K562 (cell line): ENCODE measurements at regions not wholly inside any gene's neighbourhood (a gene's known extent, or its start where the extent isn't known, plus 50 kb on each side); places are given as distances from the start of the nearest gene placed in this dataset.

Experiments used
- ATAC-seq: fragments of 200-7000 bp; cut with Tn5 transposase; 3 replicates; pipeline ENCODE4 v1.9.1; 2020; ENCODE audit warnings: moderate library complexity
- BruUV-seq: library from RNA; stranded (reverse); fragments of 400-500 nt; replicated peaks from 2 replicates; lab custom pipeline; 2021; lab: Mats Ljungman, UMichigan
- CTCF ChIA-PET: fragments of 300-600 bp; formaldehyde crosslinking; extraction: SDS; loops from one replicate; lab custom pipeline; 2021; ENCODE audit warnings: low intra/inter-chr PET ratio; lab: Yijun Ruan, JAX
- POLR2A ChIA-PET: fragments of 300-600, 350-650 bp; sonication (Branson Sonifier 250); formaldehyde crosslinking; extraction: SDS; loops from one replicate; lab custom pipeline; 2021; ENCODE audit warnings: antibody characterized with exemption, inconsistent platforms; lab: Yijun Ruan, JAX
- DNase-seq, 4 experiments: peaks; one replicate each; pipeline versions ENCODE4 v3.0.0 to v3.0.0-alpha.2; 2011 to 2018; ENCODE audit warnings: low spot score in 3 of 4, mixed read lengths in 3 of 4; ENCODE audit errors: extremely low read depth in 1 of 4
- FAIRE-seq: peaks from 2 replicates; lab custom pipeline; 2011; peaks lifted over from hg19 to GRCh38; lab: Jason Lieb, UNC
- H2AFZ ChIP-seq: 2 replicates; pipeline ENCODE4 v1.6.0; 2011; ENCODE audit warnings: low read depth, low read length, control low read depth, inconsistent platforms
- H3K27ac ChIP-seq: fragments of 200-600 bp; 3 replicates; pipeline ENCODE4 v1.8.0; 2011; ENCODE audit warnings: low read depth, mild to moderate bottlenecking, control low read depth, inconsistent platforms, low read length, moderate library complexity, mixed read lengths; ENCODE audit errors: extremely low read depth
- H3K27me3 ChIP-seq, 2 experiments: fragments of 300-600 bp in 1 of 2; 2 replicates in 1 of 2; 3 replicates in 1 of 2; pipeline versions ENCODE4 v1.6.0 to v1.8.0; 2011; ENCODE audit warnings: inconsistent platforms in 2 of 2, low read length in 2 of 2, mild to moderate bottlenecking in 1 of 2, mixed read lengths in 1 of 2, moderate library complexity in 1 of 2; ENCODE audit not compliant: control insufficient read depth in 2 of 2, insufficient read depth in 2 of 2
- H3K36me3 ChIP-seq: fragments of 300-600 bp; 3 replicates; pipeline ENCODE4 v1.8.0; 2011; ENCODE audit warnings: mild to moderate bottlenecking, low read length, inconsistent platforms; ENCODE audit not compliant: control insufficient read depth, insufficient read depth
- H3K4me1 ChIP-seq, 2 experiments: fragments of 200-600 bp in 1 of 2; replicated peaks in 1 of 2; 2 replicates in 1 of 2; 3 replicates in 1 of 2; pipeline versions ENCODE4 v1.5.1 to v1.8.0; 2011; ENCODE audit warnings: inconsistent platforms in 2 of 2, low read length in 2 of 2, mild to moderate bottlenecking in 1 of 2, mixed read lengths in 1 of 2, moderate library complexity in 1 of 2; ENCODE audit not compliant: control insufficient read depth in 2 of 2, insufficient read depth in 2 of 2
- H3K4me2 ChIP-seq: 2 replicates; pipeline ENCODE4 v1.6.1; 2011; ENCODE audit warnings: low read length, control low read depth, inconsistent platforms, mixed read lengths; ENCODE audit not compliant: insufficient read depth
- H3K4me3 ChIP-seq: fragments of 200-600 bp; sonication (generic), shearing (Covaris generic); 2 replicates; pipeline ENCODE4 v1.5.1; 2016; ENCODE audit warnings: control low read depth, inconsistent platforms
- H3K79me2 ChIP-seq: fragments of 200-600 bp; 3 replicates; pipeline ENCODE4 v1.8.0; 2011; ENCODE audit warnings: low read length, inconsistent platforms; ENCODE audit not compliant: control insufficient read depth, insufficient read depth
- H3K9ac ChIP-seq, 2 experiments: 2 replicates each; pipeline versions ENCODE4 v1.6.0 to v1.6.1; 2011; ENCODE audit warnings: low read depth in 2 of 2, low read length in 2 of 2, control low read depth in 1 of 2, inconsistent platforms in 1 of 2, mild to moderate bottlenecking in 1 of 2, mixed read lengths in 1 of 2; ENCODE audit not compliant: insufficient read depth in 1 of 2
- H3K9me1 ChIP-seq: one replicate; pipeline ENCODE4 v1.6.0; 2011; ENCODE audit warnings: inconsistent platforms, mild to moderate bottlenecking, low read length, moderate library complexity; ENCODE audit not compliant: control insufficient read depth, insufficient read depth
- H3K9me3 ChIP-seq: replicated peaks from 2 replicates; pipeline ENCODE4 v1.5.1; 2011; ENCODE audit warnings: low read depth, low read length, inconsistent platforms; ENCODE audit not compliant: control insufficient read depth, insufficient read depth
- H4K20me1 ChIP-seq: replicated peaks from 2 replicates; pipeline ENCODE4 v1.6.1; 2011; ENCODE audit warnings: low read length, inconsistent platforms, mixed read lengths; ENCODE audit not compliant: control insufficient read depth, insufficient read depth
- BMI1 ChIP-seq: fragments of 150-350 bp; IDR thresholded peaks from 2 replicates; pipeline ENCODE4 v1.6.1; 2014; ENCODE audit warnings: low read length
- CHAMP1 ChIP-seq: fragments of 450-650 bp; IDR thresholded peaks from 2 replicates; pipeline ENCODE4 v1.6.1; 2016; ENCODE audit warnings: mild to moderate bottlenecking
- HDAC3 ChIP-seq: fragments of 450-650 bp; IDR thresholded peaks from 2 replicates; pipeline ENCODE4 v1.6.1; 2018; ENCODE audit warnings: borderline replicate concordance, mild to moderate bottlenecking, moderate library complexity; ENCODE audit not compliant: partially characterized antibody
- MAFF ChIP-seq: IDR thresholded peaks from 2 replicates; pipeline ENCODE4 v1.6.1; 2012; ENCODE audit warnings: low read length, improper control_type of control experiment
- PHF8 ChIP-seq: fragments of 200-600 bp; sonication (generic); IDR thresholded peaks from 2 replicates; pipeline ENCODE4 v1.6.1; 2012; ENCODE audit warnings: mixed run types, mild to moderate bottlenecking, inconsistent platforms, low read length, moderate library complexity, borderline replicate concordance
- PPARD ChIP-seq: fragments of 250-450 bp; sonication (Bioruptor Pico); IDR thresholded peaks from 2 replicates; pipeline ENCODE4 v1.8.0; 2022; ENCODE audit warnings: inconsistent platforms, mild to moderate bottlenecking, moderate library complexity
- RBM34 ChIP-seq: fragments of 200-400 bp; formaldehyde crosslinking; IDR thresholded peaks from 2 replicates; pipeline ENCODE4 v1.6.1; 2018; ENCODE audit warnings: low read length, borderline replicate concordance; ENCODE audit not compliant: insufficient read depth
- REST ChIP-seq, 2 experiments: fragments of 450-650 bp; formaldehyde crosslinking in 1 of 2; IDR thresholded peaks; 2 replicates each; pipeline versions ENCODE4 v1.4.0 to v1.6.1; 2014 to 2020; ENCODE audit warnings: mild to moderate bottlenecking in 2 of 2, borderline replicate concordance in 1 of 2, low read depth in 1 of 2
- RFX5 ChIP-seq: IDR thresholded peaks from 2 replicates; pipeline ENCODE4 v1.6.1; 2011; ENCODE audit warnings: low read depth, mild to moderate bottlenecking, improper control_type of control experiment, low read length
- TBP ChIP-seq: optimal IDR thresholded peaks from 2 replicates; pipeline ENCODE3; 2011; ENCODE audit warnings: low read depth, low read length, improper control_type of control experiment
- TEAD4 ChIP-seq, 2 experiments: sonication (generic) in 1 of 2; formaldehyde crosslinking in 1 of 2; IDR thresholded peaks; 2 replicates each; pipeline versions ENCODE4 v1.6.1 to v1.8.0; 2012 to 2022; ENCODE audit warnings: borderline replicate concordance in 1 of 2, inconsistent platforms in 1 of 2, low read length in 1 of 2, mild to moderate bottlenecking in 1 of 2, missing genetic modification reagents in 1 of 2
- ZZZ3 ChIP-seq: fragments of 450-650 bp; IDR thresholded peaks from 2 replicates; pipeline ENCODE4 v1.6.1; 2016; ENCODE audit warnings: antibody characterized with exemption, mild to moderate bottlenecking, moderate library complexity
- WGBS: fragments of 100-300 bp; shearing (Covaris generic); methylation state at CpG from one replicate; pipeline ENCODE4 v1.1.6; 2016; ENCODE audit warnings: low coverage, mixed read lengths; ENCODE audit not compliant: insufficient coverage; ENCODE audit errors: missing lambda C conversion rate; 5-methylcytosine and 5-hydroxymethylcytosine counted together
- in situ Hi-C: fragments of 300-500 bp; cut with MboI; formaldehyde crosslinking; loops from 4 replicates; pipeline ENCODE4 v1.15.0; 2018; ENCODE audit warnings: inconsistent platforms, mixed read lengths
- intact Hi-C: fragments of 100-400 bp; cut with micrococcal nuclease; formaldehyde crosslinking; loops from 2 replicates; pipeline ENCODE4 v1.14.2; 2022

- Histone ChIP-seq H3K27me3 (peaks cover 5 to 14% of the 10 kb centered on the region in 2 experiments; a peak in 3 of 5 replicates), H3K4me3 (no peak overlapping the region), H3K9ac (no peak overlapping the region), H3K9me1 (no peaks in the 10 kb centered on the region), H3K36me3 (no peaks in the 10 kb centered on the region), H3K4me1 (no peaks in the 10 kb centered on the region), H3K79me2 (no peaks in the 10 kb centered on the region), H4K20me1 (no peaks in the 10 kb centered on the region), H3K9me3 (no peaks in the 10 kb centered on the region), H2AFZ (no peak overlapping the region), H3K27ac (no peak overlapping the region), H3K4me2 (no peak overlapping the region)
- POLR2A ChIA-PET: no interaction called here
- in situ Hi-C loops (no loop called here), intact Hi-C loops (no loop called here)
- TF ChIP-seq RFX5 (no peak), PPARD (CRISPR knock-in tag) (no peak), TEAD4 (IDR thresholded peaks at IDR 0.05; ENCODE audit: low read length) (no peak), TEAD4 (CRISPR knock-in tag; IDR thresholded peaks at IDR 0.05; ENCODE audit: borderline replicate concordance) (no peak), RBM34 (no peak), TBP (no peak), HDAC3 (no peak), PHF8 (no peak), MAFF (no peak), CHAMP1 (no peak), ZZZ3 (no peak), BMI1 (no peak), REST (IDR thresholded peaks at IDR 0.05; ENCODE audit: borderline replicate concordance) (no peak), REST (CRISPR knock-in tag; IDR thresholded peaks at IDR 0.05; ENCODE audit: low read depth) (no peak)
- ATAC-seq (no peak), FAIRE-seq (no peak), DNase-seq (no peak)
- 12% methylated on average over 5 of the region's 5 CpGs for WGBS
- CTCF ChIA-PET: no interaction called here
- BruUV-seq: no TSS peak
These were observed 92.9 kb upstream of the NEK6 start for GRCh38 chr9:124164811-124165210.
